Endothelial cell of umbilical vein (primary cell): ENCODE measurements at regions not wholly inside any gene's neighbourhood (a gene's known extent, or its start where the extent isn't known, plus 50 kb on each side); places are given as distances from the start of the nearest gene placed in this dataset.

ENCODE experiments used
- BruUV-seq: library from RNA; stranded (reverse); fragments of 400-500 nt; replicated peaks from 2 replicates; lab custom pipeline; 2021; lab: Mats Ljungman, UMichigan
- CTCF ChIA-PET: fragments of 300-600, 350-600 bp; sonication (Branson Sonifier 250); formaldehyde crosslinking; loops from one replicate; lab custom pipeline; 2021; ENCODE audit warnings: antibody characterized with exemption, inconsistent platforms; lab: Charles Lee
- POLR2A ChIA-PET: fragments of 300-600, 350-600 bp; sonication (Branson Sonifier 250); formaldehyde crosslinking; loops from one replicate; lab custom pipeline; 2021; ENCODE audit warnings: antibody characterized with exemption, inconsistent platforms; lab: Charles Lee
- DNase-seq: peaks from one replicate; pipeline ENCODE4 v3.0.0-alpha.2; 2011; ENCODE audit warnings: low read depth, low spot score
- FAIRE-seq: peaks from 2 replicates; lab custom pipeline; 2011; peaks lifted over from hg19 to GRCh38; lab: Jason Lieb, UNC
- H2AFZ ChIP-seq: 2 replicates; pipeline ENCODE4 v1.6.0; 2012; ENCODE audit warnings: low read depth, low read length, control low read depth, inconsistent platforms
- H3K27ac ChIP-seq: 2 replicates; pipeline ENCODE4 v1.5.1; 2011; ENCODE audit warnings: low read depth, mild to moderate bottlenecking, control low read depth, low read length, moderate library complexity; ENCODE audit not compliant: insufficient read depth
- H3K27me3 ChIP-seq, 2 experiments: 2 replicates each; pipeline versions ENCODE4 v1.6.0 to v1.6.1; 2011; ENCODE audit warnings: low read length in 2 of 2, mixed read lengths in 1 of 2; ENCODE audit not compliant: control insufficient read depth in 2 of 2, insufficient read depth in 2 of 2
- H3K36me3 ChIP-seq, 2 experiments: 2 replicates in 1 of 2; 3 replicates in 1 of 2; pipeline ENCODE4 v1.5.1; 2011; ENCODE audit warnings: low read length in 2 of 2, mild to moderate bottlenecking in 1 of 2, moderate library complexity in 1 of 2; ENCODE audit not compliant: control insufficient read depth in 2 of 2, insufficient read depth in 2 of 2; ENCODE audit errors: extremely low read depth in 1 of 2
- H3K4me1 ChIP-seq: 3 replicates; pipeline ENCODE4 v1.5.1; 2011; ENCODE audit warnings: mild to moderate bottlenecking, low read length; ENCODE audit not compliant: control insufficient read depth, insufficient read depth; ENCODE audit errors: extremely low read depth
- H3K4me2 ChIP-seq: 2 replicates; pipeline ENCODE4 v1.6.1; 2011; ENCODE audit warnings: low read length, control low read depth, mixed read lengths; ENCODE audit not compliant: insufficient read depth
- H3K4me3 ChIP-seq, 3 experiments: fragments of 200-600 bp in 1 of 3; sonication (generic), shearing (Covaris generic) in 1 of 3; replicated peaks in 1 of 3; 2 replicates each; pipeline ENCODE4 v1.5.1; 2011 to 2016; ENCODE audit warnings: control low read depth in 3 of 3, low read length in 3 of 3, mild to moderate bottlenecking in 2 of 3, inconsistent platforms in 1 of 3, low read depth in 1 of 3, moderate library complexity in 1 of 3; ENCODE audit not compliant: insufficient read depth in 1 of 3
- H3K79me2 ChIP-seq: 2 replicates; pipeline ENCODE4 v1.6.0; 2012; ENCODE audit warnings: low read length, inconsistent platforms; ENCODE audit not compliant: control insufficient read depth, insufficient read depth
- H3K9ac ChIP-seq: replicated peaks from 2 replicates; pipeline ENCODE3; 2011; ENCODE audit warnings: low read length, control low read depth; ENCODE audit not compliant: insufficient read depth; ENCODE audit errors: extremely low read depth
- H3K9me1 ChIP-seq: replicated peaks from 3 replicates; pipeline ENCODE4 v1.6.0; 2011; ENCODE audit warnings: mild to moderate bottlenecking, low read length; ENCODE audit not compliant: control insufficient read depth, insufficient read depth; ENCODE audit errors: extremely low read depth
- H3K9me3 ChIP-seq: replicated peaks from 2 replicates; pipeline ENCODE4 v1.5.1; 2012; ENCODE audit warnings: low read length, inconsistent platforms; ENCODE audit not compliant: control insufficient read depth, insufficient read depth
- H4K20me1 ChIP-seq: replicated peaks from 2 replicates; pipeline ENCODE3; 2011; ENCODE audit warnings: mild to moderate bottlenecking, low read length; ENCODE audit not compliant: control insufficient read depth, insufficient read depth; ENCODE audit errors: extremely low read depth
- CTCF ChIP-seq, 2 donors: IDR thresholded peaks; 1 replicate in 1 of 2; 2 replicates in 1 of 2; pipeline ENCODE4 v1.5.1; 2011; ENCODE audit warnings: low read length in 2 of 2, mild to moderate bottlenecking in 2 of 2, moderate library complexity in 2 of 2, control low read depth in 1 of 2, inconsistent platforms in 1 of 2, low read depth in 1 of 2; ENCODE audit not compliant: insufficient read depth in 1 of 2; ENCODE audit errors: extremely low read depth in 1 of 2
- FOS ChIP-seq: IDR thresholded peaks from 2 replicates; pipeline ENCODE4 v1.6.1; 2011; ENCODE audit warnings: mild to moderate bottlenecking, low read length, moderate library complexity, borderline replicate concordance; ENCODE audit not compliant: insufficient read depth
- JUN ChIP-seq: IDR thresholded peaks from 2 replicates; pipeline ENCODE4 v1.6.1; 2011; ENCODE audit warnings: borderline replicate concordance, low read depth; ENCODE audit not compliant: insufficient read length, insufficient read depth
- MYC ChIP-seq: IDR thresholded peaks from one replicate; pipeline ENCODE4 v1.6.1; 2011; ENCODE audit warnings: mild to moderate bottlenecking, low read depth, low read length
- POLR2A ChIP-seq: IDR thresholded peaks from 2 replicates; pipeline ENCODE4 v1.6.1; 2012; ENCODE audit warnings: low read depth, mild to moderate bottlenecking, control low read depth, low read length
- POLR2AphosphoS5 ChIP-seq: IDR thresholded peaks from 2 replicates; pipeline ENCODE4 v1.6.1; 2012; ENCODE audit warnings: low read depth, mild to moderate bottlenecking, control low read depth, low read length, moderate library complexity; ENCODE audit not compliant: insufficient read depth
- dilution Hi-C: fragments of 300-500 bp; cut with MboI; formaldehyde crosslinking; loops from one replicate; pipeline ENCODE4 v1.15.0; 2019; ENCODE audit warnings: low sequenced_read_pairs; ENCODE audit not compliant: extremely low pct_ligation_motif_present
- intact Hi-C: fragments of 100-400 bp; cut with micrococcal nuclease; formaldehyde crosslinking; loops from one replicate; pipeline ENCODE4 v1.10.0; 2022
- TF ChIP-seq, protein P1 (sequence below): IDR thresholded peaks from 2 replicates; pipeline ENCODE4 v1.6.1; 2011; ENCODE audit not compliant: insufficient read depth, insufficient read length

- H3K9me3 ChIP-seq: no peaks in the 10 kb centered on the region
- H3K9ac ChIP-seq: peak overlapping the region; percentile 62
- H2AFZ ChIP-seq: peak overlapping the region; percentile 95
- ChIA-PET POLR2A (no interaction called here), CTCF (interaction anchor here (0.6 to 4.8 kb wide), 37 partner anchors 10 to 1041 kb away, joined by 3 to 63 read pairs (median 5); partner anchors contain the start of gene DDHD1)
- no peak overlapping the region for H3K27ac ChIP-seq
- dilution Hi-C loops (no loop called here), intact Hi-C loops (loop anchor here (1.0 to 5.0 kb wide), 6 partner anchors 89 to 1009 kb away; partner anchors contain the start of gene STYX)
- no peaks in the 10 kb centered on the region for H3K36me3 ChIP-seq
- no TSS peak for BruUV-seq
- peak; percentile 58 to 69 for TF ChIP-seq CTCF (IDR thresholded peaks at IDR 0.05; ENCODE audit: extremely low read depth in 1 of 2, insufficient read depth in 1 of 2, low read depth in 1 of 2, low read length in 2 of 2)
- TF ChIP-seq POLR2AphosphoS5: no peak
- peak overlapping the region; percentile 98 for H3K4me2 ChIP-seq
- H4K20me1 ChIP-seq: no peaks in the 10 kb centered on the region
- no peaks in the 10 kb centered on the region for H3K4me1 ChIP-seq
- FAIRE-seq (peak; percentile 87), DNase-seq (peak; percentile 56)
- H3K9me1 ChIP-seq: no peaks in the 10 kb centered on the region
- H3K27me3 ChIP-seq: peaks cover 0 to 13% of the 10 kb centered on the region in 2 experiments
- H3K79me2 ChIP-seq: no peaks in the 10 kb centered on the region
- peak overlapping the region; percentile 27 to 91 (median 41) for H3K4me3 ChIP-seq
These were observed 153.2 kb upstream of the DDHD1 start for GRCh38 chr14:53306267-53306721.

GRCh38 chr14:53304726-53305381, 151.7 kb upstream of the DDHD1 start:
- H3K4me2 ChIP-seq: no peak overlapping the region
- intact Hi-C loops: loop anchor here (5.0 kb wide), 1 partner anchor 1008 kb away; no protein-coding TSS in a partner anchor
- H3K79me2 ChIP-seq: no peaks in the 10 kb centered on the region
- H3K9ac ChIP-seq: no peak overlapping the region
- DNase-seq (no peak), FAIRE-seq (no peak)
- H3K27ac ChIP-seq: no peak overlapping the region
- CTCF ChIA-PET: interaction anchor here (0.8 to 4.8 kb wide), 15 partner anchors 9 to 1044 kb away, joined by 3 to 63 read pairs (median 12); partner anchors contain the start of gene DDHD1
- no peaks in the 10 kb centered on the region for H3K9me1 ChIP-seq
- no peaks in the 10 kb centered on the region for H3K9me3 ChIP-seq
- no TSS peak for BruUV-seq
- dilution Hi-C loops: no loop called here
- peaks cover 0 to 13% of the 10 kb centered on the region in 2 experiments for H3K27me3 ChIP-seq
- H3K4me3 ChIP-seq: no peak overlapping the region
- TF ChIP-seq, protein P1, sequence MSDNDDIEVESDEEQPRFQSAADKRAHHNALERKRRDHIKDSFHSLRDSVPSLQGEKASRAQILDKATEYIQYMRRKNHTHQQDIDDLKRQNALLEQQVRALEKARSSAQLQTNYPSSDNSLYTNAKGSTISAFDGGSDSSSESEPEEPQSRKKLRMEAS: no peak
- TF ChIP-seq MYC (no peak), POLR2AphosphoS5 (no peak), FOS (no peak), JUN (no peak), POLR2A (no peak)
- H3K4me1 ChIP-seq: no peaks in the 10 kb centered on the region
- no peaks in the 10 kb centered on the region for H4K20me1 ChIP-seq
- POLR2A ChIA-PET: no interaction called here
- no peak overlapping the region for H2AFZ ChIP-seq
- H3K36me3 ChIP-seq: no peaks in the 10 kb centered on the region
